ENCODE measurements at regions not wholly inside any gene's neighbourhood (a gene's known extent, or its start where the extent isn't known, plus 50 kb on each side); places are given as distances from the start of the nearest gene placed in this dataset.

- H3K4me2 ChIP-seq (ENCODE audit: low read depth, low read length) = no peak overlapping the region
- no peaks in the 10 kb centered on the region for H3K79me2 ChIP-seq (ENCODE audit: low read length)
- no peaks in the 10 kb centered on the region for H3F3A ChIP-seq (ENCODE audit: insufficient read depth, low read length)
- H3K36me3 ChIP-seq (replicated peaks; ENCODE audit: insufficient read depth, low read length) = no peaks in the 10 kb centered on the region
- no peak overlapping the region for H3K27ac ChIP-seq (ENCODE audit: low read length)
- H3K27me3 ChIP-seq (replicated peaks; ENCODE audit: insufficient read depth, low read length) = no peaks in the 10 kb centered on the region
- H3K9me2 ChIP-seq (replicated peaks; ENCODE audit: insufficient read depth, low read length) = no peaks in the 10 kb centered on the region
- H3K4me1 ChIP-seq (ENCODE audit: low read length) = no peaks in the 10 kb centered on the region
- TF ChIP-seq EZH2phosphoT487 (IDR thresholded peaks at IDR 0.05; ENCODE audit: low read length) (no peak), EZH2 (optimal IDR thresholded peaks at IDR 0.05; ENCODE audit: low read depth, low read length) (no peak), CTCF (IDR thresholded peaks at IDR 0.05; ENCODE audit: low read length) (no peak)
- no peak overlapping the region for H2AFZ ChIP-seq (ENCODE audit: low read length)
- H3K9ac ChIP-seq (ENCODE audit: low read length) = no peak overlapping the region
- no peaks in the 10 kb centered on the region for H3K9me3 ChIP-seq (replicated peaks; ENCODE audit: insufficient read depth, low read length)
- H4K20me1 ChIP-seq (ENCODE audit: insufficient read depth, low read length) = no peaks in the 10 kb centered on the region
- no peak for DNase-seq
- no peak overlapping the region for H3K4me3 ChIP-seq (ENCODE audit: low read length)
Observed at GRCh38 chr22:48795664-48796063, 1032.0 kb downstream of the BRD1 start.

GRCh38 chr22:48794906-48795305 is 1032.8 kb downstream of the BRD1 start:
- TF ChIP-seq CTCF (IDR thresholded peaks at IDR 0.05; ENCODE audit: low read length) (no peak), EZH2 (optimal IDR thresholded peaks at IDR 0.05; ENCODE audit: low read depth, low read length) (no peak), EZH2phosphoT487 (IDR thresholded peaks at IDR 0.05; ENCODE audit: low read length) (no peak)
- Histone ChIP-seq H3K79me2 (ENCODE audit: low read length) (no peaks in the 10 kb centered on the region), H4K20me1 (ENCODE audit: insufficient read depth, low read length) (no peaks in the 10 kb centered on the region), H3K27me3 (replicated peaks; ENCODE audit: insufficient read depth, low read length) (no peaks in the 10 kb centered on the region), H3K4me3 (ENCODE audit: low read length) (no peak overlapping the region), H3K9ac (ENCODE audit: low read length) (no peak overlapping the region), H3K9me2 (replicated peaks; ENCODE audit: insufficient read depth, low read length) (no peaks in the 10 kb centered on the region), H3K36me3 (replicated peaks; ENCODE audit: insufficient read depth, low read length) (no peaks in the 10 kb centered on the region), H2AFZ (ENCODE audit: low read length) (no peak overlapping the region), H3F3A (ENCODE audit: insufficient read depth, low read length) (no peaks in the 10 kb centered on the region), H3K4me1 (ENCODE audit: low read length) (no peaks in the 10 kb centered on the region), H3K4me2 (ENCODE audit: low read depth, low read length) (no peak overlapping the region), H3K27ac (ENCODE audit: low read length) (no peak overlapping the region), H3K9me3 (replicated peaks; ENCODE audit: insufficient read depth, low read length) (no peaks in the 10 kb centered on the region)
- no peak for DNase-seq

- Histone ChIP-seq H2AFZ (ENCODE audit: low read length) (no peak overlapping the region), H3K9me2 (replicated peaks; ENCODE audit: insufficient read depth, low read length) (no peaks in the 10 kb centered on the region), H3K9ac (ENCODE audit: low read length) (no peak overlapping the region), H3K4me3 (ENCODE audit: low read length) (no peak overlapping the region), H4K20me1 (ENCODE audit: insufficient read depth, low read length) (no peaks in the 10 kb centered on the region), H3K4me2 (ENCODE audit: low read depth, low read length) (no peak overlapping the region), H3K79me2 (ENCODE audit: low read length) (no peaks in the 10 kb centered on the region), H3K4me1 (ENCODE audit: low read length) (no peaks in the 10 kb centered on the region), H3F3A (ENCODE audit: insufficient read depth, low read length) (no peaks in the 10 kb centered on the region), H3K9me3 (replicated peaks; ENCODE audit: insufficient read depth, low read length) (no peaks in the 10 kb centered on the region), H3K27me3 (replicated peaks; ENCODE audit: insufficient read depth, low read length) (no peaks in the 10 kb centered on the region), H3K27ac (ENCODE audit: low read length) (no peak overlapping the region), H3K36me3 (replicated peaks; ENCODE audit: insufficient read depth, low read length) (no peaks in the 10 kb centered on the region)
- TF ChIP-seq CTCF (IDR thresholded peaks at IDR 0.05; ENCODE audit: low read length) (no peak), EZH2phosphoT487 (IDR thresholded peaks at IDR 0.05; ENCODE audit: low read length) (no peak), EZH2 (optimal IDR thresholded peaks at IDR 0.05; ENCODE audit: low read depth, low read length) (no peak)
- DNase-seq = no peak
Observed at GRCh38 chr22:48793949-48794348, 1033.7 kb downstream of the BRD1 start.

Data from MM.1S (cell line).